ENCODE measurements at regions not wholly inside any gene's neighbourhood (a gene's known extent, or its start where the extent isn't known, plus 50 kb on each side); places are given as distances from the start of the nearest gene placed in this dataset.
A peak's percentile ranks its signal among the peaks of the same experiment; 100 is the strongest.

GRCh38 chr1:88191917-88192316 is 492.2 kb upstream of the PKN2 start:
- intact Hi-C loops (cut with micrococcal nuclease; ENCODE audit: unreplicated experiment): no loop called here
- Histone ChIP-seq H4K20me1 (ENCODE audit: insufficient read depth, low read length) (no peaks in the 10 kb centered on the region), H3K79me2 (ENCODE audit: insufficient read depth, low read depth, low read length) (no peaks in the 10 kb centered on the region), H3K4me1 (ENCODE audit: insufficient read depth, low read length, poor library complexity, severe bottlenecking) (peaks cover 9% of the 10 kb centered on the region), H3K4me2 (ENCODE audit: low read length) (peak overlapping the region; percentile 15; the same call in 1 of the 2 replicates), H3K4me3 (ENCODE audit: low read depth, low read length, poor library complexity, severe bottlenecking) (no peak overlapping the region), H3K36me3 (ENCODE audit: insufficient read depth, low read length) (no peaks in the 10 kb centered on the region), H3K9me3 (ENCODE audit: low read length) (no peaks in the 10 kb centered on the region), H3K9me2 (ENCODE audit: insufficient read depth, low read length) (no peaks in the 10 kb centered on the region), H3K27ac (ENCODE audit: low read depth, low read length, poor library complexity, severe bottlenecking) (no peak overlapping the region), H2AFZ (ENCODE audit: low read length) (no peak overlapping the region)
- ChIA-PET CTCF (ENCODE audit: unreplicated experiment) (interaction anchor here (1.0 kb wide), 1 partner anchor 11 kb away, joined by 4 read pairs; no protein-coding TSS in a partner anchor), POLR2A (interaction anchor here (0.6 to 1.3 kb wide), 3 partner anchors 14 to 845 kb away, joined by 3 to 4 read pairs (median 3); no protein-coding TSS in a partner anchor)
- TF ChIP-seq EZH2phosphoT487 (IDR thresholded peaks at IDR 0.05; ENCODE audit: borderline replicate concordance, low read depth, low read length) (no peak), CTCF (conservative IDR thresholded peaks at IDR 0.05; ENCODE audit: low read length) (no peak)
- peak; percentile 17 for DNase-seq (ENCODE audit: low spot score)
- BruUV-seq (replicated peaks): no TSS peak

GRCh38 chr1:88194542-88194941 is 489.5 kb upstream of the PKN2 start:
- intact Hi-C loops (cut with micrococcal nuclease; ENCODE audit: unreplicated experiment): no loop called here
- ChIA-PET POLR2A (interaction anchor here (0.5 to 0.7 kb wide), 2 partner anchors 893 to 955 kb away, joined by 3 read pairs; no protein-coding TSS in a partner anchor), CTCF (ENCODE audit: unreplicated experiment) (no interaction called here)
- Histone ChIP-seq H3K4me3 (ENCODE audit: low read depth, low read length, poor library complexity, severe bottlenecking) (no peak overlapping the region), H2AFZ (ENCODE audit: low read length) (no peak overlapping the region), H3K4me2 (ENCODE audit: low read length) (no peak overlapping the region), H3K4me1 (ENCODE audit: insufficient read depth, low read length, poor library complexity, severe bottlenecking) (peaks cover 9% of the 10 kb centered on the region), H3K36me3 (ENCODE audit: insufficient read depth, low read length) (no peaks in the 10 kb centered on the region), H4K20me1 (ENCODE audit: insufficient read depth, low read length) (no peaks in the 10 kb centered on the region), H3K9me2 (ENCODE audit: insufficient read depth, low read length) (0 out of 2 replicates have a peak, but pooled peaks cover 3% of the 10 kb centered on the region), H3K27ac (ENCODE audit: low read depth, low read length, poor library complexity, severe bottlenecking) (no peak overlapping the region), H3K79me2 (ENCODE audit: insufficient read depth, low read depth, low read length) (no peaks in the 10 kb centered on the region), H3K9me3 (ENCODE audit: low read length) (no peaks in the 10 kb centered on the region)
- DNase-seq (ENCODE audit: low spot score): no peak
- no TSS peak for BruUV-seq (replicated peaks)
- TF ChIP-seq EZH2phosphoT487 (IDR thresholded peaks at IDR 0.05; ENCODE audit: borderline replicate concordance, low read depth, low read length): no peak

GRCh38 chr1:88200545-88200944 is 483.5 kb upstream of the PKN2 start:
- H2AFZ ChIP-seq (ENCODE audit: low read length): no peak overlapping the region
- no peak overlapping the region for H3K4me2 ChIP-seq (ENCODE audit: low read length)
- TF ChIP-seq EZH2phosphoT487 (IDR thresholded peaks at IDR 0.05; ENCODE audit: borderline replicate concordance, low read depth, low read length) (no peak), CTCF (conservative IDR thresholded peaks at IDR 0.05; ENCODE audit: low read length) (no peak)
- ChIA-PET CTCF (ENCODE audit: unreplicated experiment) (no interaction called here), POLR2A (interaction anchor here (1.0 kb wide), 1 partner anchor 38 kb away, joined by 3 read pairs; no protein-coding TSS in a partner anchor)
- intact Hi-C loops (cut with micrococcal nuclease; ENCODE audit: unreplicated experiment): no loop called here
- H3K4me1 ChIP-seq (ENCODE audit: insufficient read depth, low read length, poor library complexity, severe bottlenecking): no peaks in the 10 kb centered on the region
- H3K4me3 ChIP-seq (ENCODE audit: low read depth, low read length, poor library complexity, severe bottlenecking): no peak overlapping the region
- no peaks in the 10 kb centered on the region for H3K36me3 ChIP-seq (ENCODE audit: insufficient read depth, low read length)
- BruUV-seq (replicated peaks): no TSS peak
- H3K27ac ChIP-seq (ENCODE audit: low read depth, low read length, poor library complexity, severe bottlenecking): no peak overlapping the region
- H3K9me3 ChIP-seq (ENCODE audit: low read length): no peaks in the 10 kb centered on the region
- no peak for DNase-seq (ENCODE audit: low spot score)
- H3K79me2 ChIP-seq (ENCODE audit: insufficient read depth, low read depth, low read length): no peaks in the 10 kb centered on the region
- no peaks in the 10 kb centered on the region for H4K20me1 ChIP-seq (ENCODE audit: insufficient read depth, low read length)
- 0 out of 2 replicates have a peak, but pooled peaks cover 3% of the 10 kb centered on the region for H3K9me2 ChIP-seq (ENCODE audit: insufficient read depth, low read length)

Data from OCI-LY7 (cell line).